ENCODE measurements at regions not wholly inside any gene's neighbourhood (a gene's known extent, or its start where the extent isn't known, plus 50 kb on each side); places are given as distances from the start of the nearest gene placed in this dataset.
A peak's percentile ranks its signal among the peaks of the same experiment; 100 is the strongest.

DNA sequence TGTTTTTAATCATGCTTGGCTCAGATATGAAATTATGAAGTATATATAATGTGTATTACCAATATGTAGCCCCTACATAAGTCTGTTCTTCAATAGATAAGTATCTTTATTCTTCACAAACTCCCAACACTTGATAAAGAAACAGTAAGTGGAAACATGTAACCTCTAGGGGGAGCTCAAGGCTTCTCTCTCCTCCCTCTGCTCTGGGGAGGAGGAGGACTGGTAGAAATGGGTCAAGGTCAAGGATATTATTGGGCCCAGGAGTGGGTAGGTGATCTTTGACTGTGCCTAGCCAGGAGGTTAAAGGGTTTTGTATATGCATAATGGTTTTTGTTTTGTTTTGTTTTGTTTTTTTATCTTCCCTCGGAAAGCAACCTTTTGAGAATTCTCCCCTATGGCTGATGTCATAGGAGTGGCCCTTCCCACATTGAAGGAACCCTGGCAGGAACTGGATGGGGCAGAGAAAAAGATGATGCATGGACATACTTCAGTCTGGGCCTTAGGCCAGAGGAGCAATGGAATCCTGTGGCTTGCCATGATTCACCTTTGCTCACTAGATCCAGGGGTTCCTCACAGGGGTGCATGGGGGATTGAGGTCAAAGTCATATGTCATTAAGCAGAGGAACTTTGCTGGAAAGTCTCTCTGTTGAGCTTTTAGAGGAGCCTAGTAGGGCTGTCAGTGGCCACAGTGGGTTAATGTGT lies 460.3 kb downstream of the MID1IP1 start:
- TF ChIP-seq, protein P1, sequence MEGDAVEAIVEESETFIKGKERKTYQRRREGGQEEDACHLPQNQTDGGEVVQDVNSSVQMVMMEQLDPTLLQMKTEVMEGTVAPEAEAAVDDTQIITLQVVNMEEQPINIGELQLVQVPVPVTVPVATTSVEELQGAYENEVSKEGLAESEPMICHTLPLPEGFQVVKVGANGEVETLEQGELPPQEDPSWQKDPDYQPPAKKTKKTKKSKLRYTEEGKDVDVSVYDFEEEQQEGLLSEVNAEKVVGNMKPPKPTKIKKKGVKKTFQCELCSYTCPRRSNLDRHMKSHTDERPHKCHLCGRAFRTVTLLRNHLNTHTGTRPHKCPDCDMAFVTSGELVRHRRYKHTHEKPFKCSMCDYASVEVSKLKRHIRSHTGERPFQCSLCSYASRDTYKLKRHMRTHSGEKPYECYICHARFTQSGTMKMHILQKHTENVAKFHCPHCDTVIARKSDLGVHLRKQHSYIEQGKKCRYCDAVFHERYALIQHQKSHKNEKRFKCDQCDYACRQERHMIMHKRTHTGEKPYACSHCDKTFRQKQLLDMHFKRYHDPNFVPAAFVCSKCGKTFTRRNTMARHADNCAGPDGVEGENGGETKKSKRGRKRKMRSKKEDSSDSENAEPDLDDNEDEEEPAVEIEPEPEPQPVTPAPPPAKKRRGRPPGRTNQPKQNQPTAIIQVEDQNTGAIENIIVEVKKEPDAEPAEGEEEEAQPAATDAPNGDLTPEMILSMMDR (optimal IDR thresholded peaks at IDR 0.05 in 1 of 3, IDR thresholded peaks at IDR 0.05 in 1 of 3, conservative IDR thresholded peaks at IDR 0.05 in 1 of 3; ENCODE audit: extremely low read depth in 1 of 3, insufficient read depth in 2 of 3, low read length in 3 of 3): peak; percentile 44 to 57 (median 52)
- TF ChIP-seq EZH2 (IDR thresholded peaks at IDR 0.05; ENCODE audit: low read length): no peak

Measured in keratinocyte (primary cell).